NB4 (cell line): ENCODE measurements at regions not wholly inside any gene's neighbourhood (a gene's known extent, or its start where the extent isn't known, plus 50 kb on each side); places are given as distances from the start of the nearest gene placed in this dataset.

Source experiments
- MYC ChIP-seq: IDR thresholded peaks from 2 replicates; pipeline ENCODE4 v1.6.1; 2011; ENCODE audit warnings: low read depth, low read length
- POLR2A ChIP-seq: IDR thresholded peaks from 2 replicates; pipeline ENCODE4 v1.6.1; 2011; ENCODE audit warnings: mild to moderate bottlenecking; ENCODE audit not compliant: insufficient read length; ENCODE audit errors: extremely low read depth
- TF ChIP-seq, protein P1 (sequence below): IDR thresholded peaks from one replicate; pipeline ENCODE4 v1.5.1; 2012; ENCODE audit warnings: low read depth, low read length
- TF ChIP-seq, protein P2 (sequence below): IDR thresholded peaks from 2 replicates; pipeline ENCODE4 v1.6.1; 2011; ENCODE audit warnings: low read depth, low read length

DNA sequence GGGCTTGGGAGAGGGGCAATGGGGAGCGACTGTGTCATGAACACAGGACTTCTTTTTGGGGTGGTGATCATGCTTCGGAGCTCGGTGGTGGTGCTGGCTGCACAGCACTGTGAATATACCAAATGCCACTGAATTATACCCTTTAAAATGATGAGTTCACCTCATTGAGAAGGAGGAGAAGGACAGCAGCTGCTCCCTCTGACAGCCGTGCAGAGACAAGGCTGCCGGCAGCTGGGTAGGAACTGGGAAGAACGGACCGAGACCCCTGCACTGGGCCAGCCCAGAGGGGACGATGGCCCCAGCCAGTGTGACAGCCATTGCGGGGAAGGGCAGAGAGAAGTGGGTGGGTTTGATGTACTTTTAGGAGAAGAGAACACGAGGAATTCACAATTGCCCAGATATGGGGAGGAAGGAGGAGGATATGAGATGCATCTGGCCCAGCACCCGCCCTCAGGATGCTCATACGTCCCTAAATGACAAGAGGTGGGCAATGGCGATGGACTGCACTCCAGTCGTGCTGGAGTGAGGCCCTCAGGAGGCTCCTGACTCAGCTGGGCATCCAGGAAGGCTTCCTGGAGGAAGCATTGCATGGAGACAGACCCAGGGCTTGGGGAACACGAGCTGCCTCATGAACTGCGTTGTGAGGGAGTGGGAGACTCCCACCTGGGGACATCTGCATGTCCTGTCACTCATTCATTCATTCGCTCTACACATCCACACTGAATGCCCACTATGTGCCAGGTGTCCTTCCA is 64.3 kb upstream of the C14orf180 start:
- TF ChIP-seq, protein P1, sequence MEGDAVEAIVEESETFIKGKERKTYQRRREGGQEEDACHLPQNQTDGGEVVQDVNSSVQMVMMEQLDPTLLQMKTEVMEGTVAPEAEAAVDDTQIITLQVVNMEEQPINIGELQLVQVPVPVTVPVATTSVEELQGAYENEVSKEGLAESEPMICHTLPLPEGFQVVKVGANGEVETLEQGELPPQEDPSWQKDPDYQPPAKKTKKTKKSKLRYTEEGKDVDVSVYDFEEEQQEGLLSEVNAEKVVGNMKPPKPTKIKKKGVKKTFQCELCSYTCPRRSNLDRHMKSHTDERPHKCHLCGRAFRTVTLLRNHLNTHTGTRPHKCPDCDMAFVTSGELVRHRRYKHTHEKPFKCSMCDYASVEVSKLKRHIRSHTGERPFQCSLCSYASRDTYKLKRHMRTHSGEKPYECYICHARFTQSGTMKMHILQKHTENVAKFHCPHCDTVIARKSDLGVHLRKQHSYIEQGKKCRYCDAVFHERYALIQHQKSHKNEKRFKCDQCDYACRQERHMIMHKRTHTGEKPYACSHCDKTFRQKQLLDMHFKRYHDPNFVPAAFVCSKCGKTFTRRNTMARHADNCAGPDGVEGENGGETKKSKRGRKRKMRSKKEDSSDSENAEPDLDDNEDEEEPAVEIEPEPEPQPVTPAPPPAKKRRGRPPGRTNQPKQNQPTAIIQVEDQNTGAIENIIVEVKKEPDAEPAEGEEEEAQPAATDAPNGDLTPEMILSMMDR: no peak
- TF ChIP-seq, protein P2, sequence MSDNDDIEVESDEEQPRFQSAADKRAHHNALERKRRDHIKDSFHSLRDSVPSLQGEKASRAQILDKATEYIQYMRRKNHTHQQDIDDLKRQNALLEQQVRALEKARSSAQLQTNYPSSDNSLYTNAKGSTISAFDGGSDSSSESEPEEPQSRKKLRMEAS: no peak
- no peak for TF ChIP-seq MYC
- TF ChIP-seq POLR2A: no peak
